GM12878 (cell line): ENCODE measurements at regions not wholly inside any gene's neighbourhood (a gene's known extent, or its start where the extent isn't known, plus 50 kb on each side); places are given as distances from the start of the nearest gene placed in this dataset.

Experiments
- ATAC-seq: fragments of 200-7000 bp; cut with Tn5 transposase; 3 replicates; pipeline ENCODE4 v1.9.1; 2020; ENCODE audit warnings: mild to moderate bottlenecking, moderate library complexity
- BruUV-seq: library from RNA; stranded (reverse); fragments of 400-500 nt; replicated peaks from 2 replicates; lab custom pipeline; 2021; lab: Mats Ljungman, UMichigan
- CTCF ChIA-PET: fragments of 300-600 bp; sonication (Branson Sonifier 250); formaldehyde crosslinking; extraction: SDS; loops from one replicate; lab custom pipeline; 2021; ENCODE audit warnings: inconsistent platforms; lab: Yijun Ruan, JAX
- POLR2A ChIA-PET: fragments of 350-600 bp; formaldehyde crosslinking; extraction: SDS; loops from one replicate; lab custom pipeline; 2021; ENCODE audit warnings: inconsistent platforms; lab: Charles Lee
- RAD21 ChIA-PET: fragments of 300-600 bp; sonication (Branson Sonifier 250); formaldehyde crosslinking; loops from one replicate; lab custom pipeline; 2023; ENCODE audit warnings: antibody characterized with exemption; ENCODE audit not compliant: unreplicated experiment; lab: Charles Lee
- SMC1A ChIA-PET: fragments of 300-600 bp; sonication (Branson Sonifier 250); formaldehyde crosslinking; loops from one replicate; lab custom pipeline; 2023; ENCODE audit not compliant: unreplicated experiment, uncharacterized antibody; lab: Charles Lee
- DNase-seq: peaks from one replicate; pipeline ENCODE4 v3.0.0-alpha.2; 2011; ENCODE audit warnings: low read depth, low spot score
- FAIRE-seq: peaks from 3 replicates; lab custom pipeline; 2011; peaks lifted over from hg19 to GRCh38; lab: Jason Lieb, UNC
- H2AFZ ChIP-seq: 2 replicates; pipeline ENCODE4 v1.6.0; 2011; ENCODE audit warnings: low read depth, low read length, control low read depth; ENCODE audit not compliant: control insufficient read depth
- H3K27ac ChIP-seq: 2 replicates; pipeline ENCODE4 v1.5.1; 2011; ENCODE audit warnings: control low read depth; ENCODE audit not compliant: control insufficient read depth, insufficient read depth
- H3K27me3 ChIP-seq, 2 experiments: replicated peaks in 1 of 2; 2 replicates each; pipeline versions ENCODE4 v1.6.0 to v1.6.1; 2011; ENCODE audit warnings: low read length in 1 of 2; ENCODE audit not compliant: control insufficient read depth in 2 of 2, insufficient read depth in 2 of 2
- H3K36me3 ChIP-seq, 2 experiments: 2 replicates each; pipeline ENCODE4 v1.5.1; 2011; ENCODE audit warnings: low read length in 1 of 2; ENCODE audit not compliant: control insufficient read depth in 2 of 2, insufficient read depth in 2 of 2
- H3K4me1 ChIP-seq: 2 replicates; pipeline ENCODE4 v1.6.1; 2011; ENCODE audit warnings: mild to moderate bottlenecking, low read length, moderate library complexity, mixed read lengths; ENCODE audit not compliant: control insufficient read depth, insufficient read depth
- H3K4me2 ChIP-seq: 2 replicates; pipeline ENCODE4 v1.6.0; 2011; ENCODE audit warnings: control low read depth; ENCODE audit not compliant: control insufficient read depth, insufficient read depth
- H3K4me3 ChIP-seq: fragments of 200-600 bp; sonication (generic); 2 replicates; pipeline ENCODE4 v1.5.1; 2016
- H3K79me2 ChIP-seq: 2 replicates; pipeline ENCODE4 v1.6.0; 2011; ENCODE audit warnings: low read length; ENCODE audit not compliant: control insufficient read depth, insufficient read depth
- H3K9ac ChIP-seq: 2 replicates; pipeline ENCODE4 v1.8.0; 2011; ENCODE audit warnings: low read length, control low read depth, mixed read lengths; ENCODE audit not compliant: control insufficient read depth, insufficient read depth
- H3K9me3 ChIP-seq: replicated peaks from 3 replicates; pipeline ENCODE4 v1.5.1; 2011; ENCODE audit warnings: mild to moderate bottlenecking, low read length; ENCODE audit not compliant: control insufficient read depth, insufficient read depth
- H4K20me1 ChIP-seq: 2 replicates; pipeline ENCODE4 v1.6.0; 2011; ENCODE audit not compliant: control insufficient read depth, insufficient read depth
- ASH2L ChIP-seq: fragments of 300-600, 200-600 bp; sonication (generic); IDR thresholded peaks from 2 replicates; pipeline ENCODE4 v1.6.1; 2017; ENCODE audit warnings: low read depth, mild to moderate bottlenecking, borderline replicate concordance
- BACH1 ChIP-seq: fragments of 450-650 bp; IDR thresholded peaks from 2 replicates; pipeline ENCODE4 v1.6.1; 2017; ENCODE audit warnings: mild to moderate bottlenecking, borderline replicate concordance
- E2F4 ChIP-seq: IDR thresholded peaks from 2 replicates; pipeline ENCODE4 v1.6.1; 2012; ENCODE audit warnings: low read depth, low read length, improper control_type of control experiment
- FOXK2 ChIP-seq: fragments of 450-650 bp; IDR thresholded peaks from 2 replicates; pipeline ENCODE4 v1.6.1; 2017; ENCODE audit warnings: mild to moderate bottlenecking, moderate library complexity
- KLF5 ChIP-seq: fragments of 450-650 bp; IDR thresholded peaks from 2 replicates; pipeline ENCODE4 v1.6.1; 2014; ENCODE audit warnings: mild to moderate bottlenecking; ENCODE audit not compliant: partially characterized antibody
- NRF1 ChIP-seq: conservative IDR thresholded peaks from 2 replicates; pipeline ENCODE4 v1.6.1; 2011; ENCODE audit warnings: mild to moderate bottlenecking, low read depth, low read length, improper control_type of control experiment
- POU2F2 ChIP-seq: IDR thresholded peaks from 3 replicates; pipeline ENCODE4 v1.6.1; 2011; ENCODE audit warnings: low read depth, mild to moderate bottlenecking, low read length, borderline replicate concordance
- RCOR1 ChIP-seq: conservative IDR thresholded peaks from 2 replicates; pipeline ENCODE4 v1.6.1; 2012; ENCODE audit warnings: low read depth, low read length, improper control_type of control experiment
- RFX5 ChIP-seq: IDR thresholded peaks from 2 replicates; pipeline ENCODE4 v1.6.1; 2011; ENCODE audit warnings: low read depth, low read length, improper control_type of control experiment
- SMARCA5 ChIP-seq: fragments of 450-650 bp; IDR thresholded peaks from 2 replicates; pipeline ENCODE4 v1.6.1; 2017; ENCODE audit warnings: mild to moderate bottlenecking
- TAF1 ChIP-seq: IDR thresholded peaks from 2 replicates; pipeline ENCODE4 v1.6.1; 2011; ENCODE audit warnings: mild to moderate bottlenecking, low read depth, low read length, borderline replicate concordance
- WRNIP1 ChIP-seq: IDR thresholded peaks from 2 replicates; pipeline ENCODE4 v1.6.1; 2011; ENCODE audit warnings: low read depth, low read length, improper control_type of control experiment, borderline replicate concordance
- ZNF687 ChIP-seq: fragments of 450-650 bp; IDR thresholded peaks from 2 replicates; pipeline ENCODE4 v1.6.1; 2017; ENCODE audit warnings: mild to moderate bottlenecking, moderate library complexity
- WGBS: methylation state at CpG from one replicate; pipeline ENCODE4 v1.1.6; 2016; ENCODE audit warnings: low lambda C conversion rate; ENCODE audit not compliant: insufficient replicate concordance, insufficient coverage; ENCODE audit errors: missing lambda C conversion rate; 5-methylcytosine and 5-hydroxymethylcytosine counted together
- in situ Hi-C: fragments of 300-500 bp; cut with MboI; formaldehyde crosslinking; loops from 9 replicates; pipeline ENCODE4 v1.14.3; 2018; ENCODE audit warnings: mixed read lengths
- intact Hi-C: fragments of 100-400 bp; cut with micrococcal nuclease; formaldehyde crosslinking; loops from one replicate; pipeline ENCODE4 v1.14.2; 2022; ENCODE audit not compliant: unreplicated experiment
- TF ChIP-seq, protein P1 (sequence below): fragments of 450-650 bp; IDR thresholded peaks from 2 replicates; pipeline ENCODE4 v1.6.1; 2016; ENCODE audit warnings: mild to moderate bottlenecking, moderate library complexity, borderline replicate concordance
- TF ChIP-seq, protein P2 (sequence below): fragments of 450-650 bp; IDR thresholded peaks from 2 replicates; pipeline ENCODE4 v1.6.1; 2016; ENCODE audit warnings: mild to moderate bottlenecking

- intact Hi-C loops, result no loop called here
- in situ Hi-C loops, result no loop called here
- H3K9ac ChIP-seq, result no peak overlapping the region
- H3K4me3 ChIP-seq, result no peak overlapping the region
- ChIA-PET RAD21 (no interaction called here), POLR2A (no interaction called here), SMC1A (interaction anchor here (0.6 kb wide), 1 partner anchor 374 kb away, joined by 3 read pairs; no protein-coding TSS in a partner anchor), CTCF (no interaction called here)
- no peaks in the 10 kb centered on the region for H4K20me1 ChIP-seq
- H3K9me3 ChIP-seq, result no peaks in the 10 kb centered on the region
- H3K27ac ChIP-seq, result no peak overlapping the region
- BruUV-seq, result no TSS peak
- H3K36me3 ChIP-seq, result no peaks in the 10 kb centered on the region
- FAIRE-seq (no peak), DNase-seq (no peak), ATAC-seq (no peak)
- H2AFZ ChIP-seq, result no peak overlapping the region
- no peaks in the 10 kb centered on the region for H3K79me2 ChIP-seq
- no peaks in the 10 kb centered on the region; a peak in 2 of 4 replicates for H3K27me3 ChIP-seq
- 31% methylated on average over 10 of the region's 10 CpGs for WGBS
- no peak overlapping the region for H3K4me2 ChIP-seq
- no peaks in the 10 kb centered on the region for H3K4me1 ChIP-seq
- TF ChIP-seq, protein P1, sequence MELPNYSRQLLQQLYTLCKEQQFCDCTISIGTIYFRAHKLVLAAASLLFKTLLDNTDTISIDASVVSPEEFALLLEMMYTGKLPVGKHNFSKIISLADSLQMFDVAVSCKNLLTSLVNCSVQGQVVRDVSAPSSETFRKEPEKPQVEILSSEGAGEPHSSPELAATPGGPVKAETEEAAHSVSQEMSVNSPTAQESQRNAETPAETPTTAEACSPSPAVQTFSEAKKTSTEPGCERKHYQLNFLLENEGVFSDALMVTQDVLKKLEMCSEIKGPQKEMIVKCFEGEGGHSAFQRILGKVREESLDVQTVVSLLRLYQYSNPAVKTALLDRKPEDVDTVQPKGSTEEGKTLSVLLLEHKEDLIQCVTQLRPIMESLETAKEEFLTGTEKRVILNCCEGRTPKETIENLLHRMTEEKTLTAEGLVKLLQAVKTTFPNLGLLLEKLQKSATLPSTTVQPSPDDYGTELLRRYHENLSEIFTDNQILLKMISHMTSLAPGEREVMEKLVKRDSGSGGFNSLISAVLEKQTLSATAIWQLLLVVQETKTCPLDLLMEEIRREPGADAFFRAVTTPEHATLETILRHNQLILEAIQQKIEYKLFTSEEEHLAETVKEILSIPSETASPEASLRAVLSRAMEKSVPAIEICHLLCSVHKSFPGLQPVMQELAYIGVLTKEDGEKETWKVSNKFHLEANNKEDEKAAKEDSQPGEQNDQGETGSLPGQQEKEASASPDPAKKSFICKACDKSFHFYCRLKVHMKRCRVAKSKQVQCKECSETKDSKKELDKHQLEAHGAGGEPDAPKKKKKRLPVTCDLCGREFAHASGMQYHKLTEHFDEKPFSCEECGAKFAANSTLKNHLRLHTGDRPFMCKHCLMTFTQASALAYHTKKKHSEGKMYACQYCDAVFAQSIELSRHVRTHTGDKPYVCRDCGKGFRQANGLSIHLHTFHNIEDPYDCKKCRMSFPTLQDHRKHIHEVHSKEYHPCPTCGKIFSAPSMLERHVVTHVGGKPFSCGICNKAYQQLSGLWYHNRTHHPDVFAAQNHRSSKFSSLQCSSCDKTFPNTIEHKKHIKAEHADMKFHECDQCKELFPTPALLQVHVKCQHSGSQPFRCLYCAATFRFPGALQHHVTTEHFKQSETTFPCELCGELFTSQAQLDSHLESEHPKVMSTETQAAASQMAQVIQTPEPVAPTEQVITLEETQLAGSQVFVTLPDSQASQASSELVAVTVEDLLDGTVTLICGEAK, result no peak
- no peak for TF ChIP-seq SMARCA5
- TF ChIP-seq RCOR1, result no peak
- no peak for TF ChIP-seq FOXK2
- TF ChIP-seq ASH2L, result no peak
- TF ChIP-seq E2F4, result no peak
- TF ChIP-seq RFX5, result no peak
- TF ChIP-seq, protein P2, sequence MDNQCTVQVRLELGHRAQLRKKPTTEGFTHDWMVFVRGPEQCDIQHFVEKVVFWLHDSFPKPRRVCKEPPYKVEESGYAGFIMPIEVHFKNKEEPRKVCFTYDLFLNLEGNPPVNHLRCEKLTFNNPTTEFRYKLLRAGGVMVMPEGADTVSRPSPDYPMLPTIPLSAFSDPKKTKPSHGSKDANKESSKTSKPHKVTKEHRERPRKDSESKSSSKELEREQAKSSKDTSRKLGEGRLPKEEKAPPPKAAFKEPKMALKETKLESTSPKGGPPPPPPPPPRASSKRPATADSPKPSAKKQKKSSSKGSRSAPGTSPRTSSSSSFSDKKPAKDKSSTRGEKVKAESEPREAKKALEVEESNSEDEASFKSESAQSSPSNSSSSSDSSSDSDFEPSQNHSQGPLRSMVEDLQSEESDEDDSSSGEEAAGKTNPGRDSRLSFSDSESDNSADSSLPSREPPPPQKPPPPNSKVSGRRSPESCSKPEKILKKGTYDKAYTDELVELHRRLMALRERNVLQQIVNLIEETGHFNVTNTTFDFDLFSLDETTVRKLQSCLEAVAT, result no peak
- no peak for TF ChIP-seq WRNIP1
- TF ChIP-seq BACH1, result no peak
- no peak for TF ChIP-seq KLF5
- no peak for TF ChIP-seq NRF1
- no peak for TF ChIP-seq ZNF687
- no peak for TF ChIP-seq TAF1
- no peak for TF ChIP-seq POU2F2
These were observed 160.8 kb upstream of the PITRM1 start for GRCh38 chr10:3333426-3333825.
